GM10266 (cell line): ENCODE measurements at regions not wholly inside any gene's neighbourhood (a gene's known extent, or its start where the extent isn't known, plus 50 kb on each side); places are given as distances from the start of the nearest gene placed in this dataset.

Experiments
- DNase-seq: peaks from one replicate; pipeline ENCODE4 v3.0.0; 2012; ENCODE audit errors: extremely low spot score
- CTCF ChIP-seq: IDR thresholded peaks from 2 replicates; pipeline ENCODE4 v1.5.1; 2012; ENCODE audit warnings: mild to moderate bottlenecking, low read depth; ENCODE audit not compliant: control insufficient read depth, insufficient read depth; ENCODE audit errors: missing control alignments

- no peak for TF ChIP-seq CTCF
- no peak for DNase-seq
These were observed 621.5 kb upstream of the MKI67 start for GRCh38 chr10:128747582-128748346.

GRCh38 chr10:128751284-128751683 lies 625.1 kb upstream of the MKI67 start:
- no peak for TF ChIP-seq CTCF
- no peak for DNase-seq

GRCh38 chr10:128751851-128752250 lies 625.6 kb upstream of the MKI67 start:
- no peak for DNase-seq
- TF ChIP-seq CTCF = no peak

- no peak for DNase-seq
- TF ChIP-seq CTCF = no peak
These were observed 633.0 kb upstream of the MKI67 start for GRCh38 chr10:128759174-128759573.

- DNase-seq = no peak
- no peak for TF ChIP-seq CTCF
These were observed 637.4 kb upstream of the MKI67 start for GRCh38 chr10:128763588-128763987.

- no peak for DNase-seq
- TF ChIP-seq CTCF = no peak
These were observed 638.0 kb upstream of the MKI67 start for GRCh38 chr10:128764190-128764589.

- TF ChIP-seq CTCF = no peak
- no peak for DNase-seq
These were observed 640.7 kb upstream of the MKI67 start for GRCh38 chr10:128766915-128767314.
